Sciatic nerve (tissue), 2 donors: ENCODE measurements at regions not wholly inside any gene's neighbourhood (a gene's known extent, or its start where the extent isn't known, plus 50 kb on each side); places are given as distances from the start of the nearest gene placed in this dataset.

Experiments used
- ATAC-seq: fragments of 200-7000 bp; cut with Tn5 transposase; one replicate; pipeline ENCODE4 v1.9.1; 2020; ENCODE audit warnings: mild to moderate bottlenecking, moderate library complexity
- DNase-seq: peaks from one replicate; pipeline ENCODE4 v3.0.0-alpha.2; 2020; ENCODE audit warnings: low spot score
- intact Hi-C: fragments of 100-400 bp; cut with DNase I; formaldehyde crosslinking; loops from one replicate; pipeline ENCODE4 v1.14.2; 2022
- donor health status: DM: no; HTN: no; CAD: no.
- donor health status: DM: no; HTN: no; CAD: no.

- ATAC-seq, result no peak
- no peak for DNase-seq
- intact Hi-C loops, result no loop called here
Observed at GRCh38 chr2:15840969-15841368, 99.4 kb upstream of the MYCN start.

GRCh38 chr2:15841776-15842560, 98.4 kb upstream of the MYCN start:
- intact Hi-C loops, result no loop called here
- DNase-seq (no peak), ATAC-seq (no peak)

DNA sequence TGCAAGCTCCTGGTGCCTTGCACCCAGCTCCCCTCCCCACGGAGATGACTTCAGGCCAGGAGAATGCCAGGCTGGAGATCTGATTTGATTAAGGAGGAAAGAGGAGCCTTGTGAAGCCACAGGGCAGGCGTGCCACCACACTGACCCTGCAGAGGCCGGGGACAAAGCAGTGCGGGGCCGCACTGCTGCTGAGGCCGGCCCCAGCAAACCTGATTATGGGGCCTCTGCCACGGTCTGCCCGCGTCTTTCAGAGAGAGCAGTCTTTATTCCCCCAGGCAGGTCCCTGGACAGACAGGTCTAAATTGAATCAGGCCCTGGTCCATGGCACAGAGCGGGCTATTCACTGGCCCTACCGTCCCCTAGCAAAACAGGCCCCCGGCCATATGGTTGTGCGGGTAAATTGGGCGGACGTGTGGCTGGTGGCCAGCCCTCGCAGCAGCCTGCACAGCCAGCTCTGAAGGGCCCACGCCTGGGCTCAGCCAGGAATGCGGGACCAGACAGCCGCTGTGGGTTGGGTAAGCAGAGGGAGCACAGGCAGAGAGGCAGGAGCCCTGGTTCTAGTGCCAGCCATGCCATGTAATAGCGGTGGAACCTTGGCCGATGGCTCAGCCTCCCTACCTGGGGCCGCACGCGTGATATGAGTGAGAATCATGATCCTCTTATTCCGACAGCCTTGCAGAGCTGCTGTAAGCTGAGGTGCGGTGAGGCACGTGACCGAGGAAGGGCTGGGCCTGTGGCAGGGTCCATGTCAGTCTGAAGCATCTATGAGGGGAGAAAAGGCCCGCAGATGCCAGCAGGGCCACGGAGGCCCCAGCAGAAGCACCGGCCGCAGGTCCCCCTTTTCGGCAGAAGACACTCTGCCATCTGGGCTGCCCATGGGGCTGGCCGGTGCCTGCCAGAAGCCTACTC, 97.3 kb upstream of the MYCN start:
- ATAC-seq (peak; percentile 38), DNase-seq (no peak)
- intact Hi-C loops, result no loop called here

GRCh38 chr2:15844211-15844801, 96.0 kb upstream of the MYCN start:
- intact Hi-C loops, result no loop called here
- DNase-seq (no peak), ATAC-seq (no peak)

- ATAC-seq (no peak), DNase-seq (no peak)
- intact Hi-C loops, result no loop called here
Observed at GRCh38 chr2:15845294-15845693, 95.1 kb upstream of the MYCN start.

DNA sequence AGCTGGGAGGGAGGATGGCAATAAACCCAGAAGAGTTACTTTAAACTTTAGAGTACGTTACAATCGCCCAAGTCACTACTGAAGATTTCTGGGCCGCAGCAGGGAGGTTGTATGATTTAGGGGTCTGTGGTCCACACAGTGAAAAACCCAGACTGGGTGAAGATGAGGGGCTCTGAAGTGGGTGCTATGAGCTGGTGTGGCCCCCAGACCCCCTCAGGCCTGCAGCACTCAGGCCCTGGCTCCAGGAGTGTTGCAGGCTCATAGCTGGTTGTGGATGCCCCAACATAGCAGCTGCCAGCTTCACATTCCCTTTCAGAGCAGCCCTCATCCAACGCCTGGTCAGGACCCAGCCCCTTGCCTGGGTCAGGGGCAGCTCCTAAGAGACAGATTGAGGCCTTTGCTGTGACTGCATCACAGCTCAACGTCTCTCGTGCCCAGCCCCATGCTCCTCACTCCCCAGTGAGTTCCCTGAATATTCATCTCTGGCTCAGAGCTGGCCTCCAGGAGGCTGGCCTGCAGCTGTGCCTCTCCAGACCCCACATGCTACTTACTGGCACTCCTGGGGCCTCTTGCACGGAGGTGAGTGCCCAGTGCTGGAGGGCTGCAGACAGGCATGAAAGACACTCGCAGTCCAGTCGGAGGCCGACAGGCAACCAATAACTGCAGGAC, 94.5 kb upstream of the MYCN start:
- ATAC-seq (no peak), DNase-seq (no peak)
- intact Hi-C loops, result no loop called here

GRCh38 chr2:15846626-15847025, 93.7 kb upstream of the MYCN start:
- intact Hi-C loops, result no loop called here
- no peak for ATAC-seq
- DNase-seq, result no peak

DNA sequence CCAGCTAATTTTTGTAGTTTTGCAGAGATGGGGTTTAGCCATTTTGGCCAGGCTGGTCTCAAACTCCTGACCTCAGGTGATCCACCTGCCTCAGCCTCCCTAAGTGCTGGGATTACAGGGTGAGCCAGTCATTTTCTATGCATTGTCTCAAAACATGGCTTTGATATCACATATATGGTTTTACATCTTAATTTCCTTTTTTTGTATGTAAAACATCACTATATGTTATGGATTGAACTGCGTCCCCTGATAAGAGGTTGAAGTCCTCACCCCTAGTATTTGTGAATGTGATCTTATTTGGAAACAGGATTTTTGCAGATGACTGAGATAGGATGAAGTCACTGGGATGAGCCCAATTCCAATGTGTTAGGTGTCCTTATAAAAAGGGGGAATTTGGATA, 89.8 kb upstream of the MYCN start:
- no peak for DNase-seq
- intact Hi-C loops, result no loop called here
- ATAC-seq, result no peak

DNA sequence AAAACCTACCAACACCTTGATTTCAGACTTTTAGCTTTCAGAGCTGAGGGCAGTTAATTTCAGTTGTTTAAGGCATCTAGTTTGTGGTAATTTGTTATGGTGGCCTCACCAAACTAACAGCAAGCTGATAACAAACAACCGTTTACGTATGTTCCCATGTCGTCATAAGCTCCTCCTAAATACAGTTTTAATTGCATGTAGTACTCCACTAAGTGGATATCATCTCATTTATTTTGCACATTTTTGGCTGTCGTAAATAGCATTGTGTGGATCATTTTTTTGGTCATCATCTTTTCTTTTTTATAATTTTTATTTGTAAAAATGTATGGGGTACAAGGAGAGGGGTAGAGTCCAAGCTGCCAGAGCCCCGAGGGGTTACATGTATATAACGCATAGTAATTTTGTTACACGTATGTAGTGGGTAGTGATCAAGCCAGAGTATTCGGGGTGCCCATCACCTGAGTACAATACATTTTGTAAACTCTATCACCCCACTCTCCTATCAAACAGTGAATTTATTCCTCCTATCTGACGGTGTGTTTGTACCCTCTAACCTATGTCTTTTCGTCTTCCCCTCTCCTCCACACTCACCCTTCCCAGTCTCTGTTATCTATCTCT, 89.2 kb upstream of the MYCN start:
- no peak for DNase-seq
- intact Hi-C loops, result no loop called here
- no peak for ATAC-seq

DNA sequence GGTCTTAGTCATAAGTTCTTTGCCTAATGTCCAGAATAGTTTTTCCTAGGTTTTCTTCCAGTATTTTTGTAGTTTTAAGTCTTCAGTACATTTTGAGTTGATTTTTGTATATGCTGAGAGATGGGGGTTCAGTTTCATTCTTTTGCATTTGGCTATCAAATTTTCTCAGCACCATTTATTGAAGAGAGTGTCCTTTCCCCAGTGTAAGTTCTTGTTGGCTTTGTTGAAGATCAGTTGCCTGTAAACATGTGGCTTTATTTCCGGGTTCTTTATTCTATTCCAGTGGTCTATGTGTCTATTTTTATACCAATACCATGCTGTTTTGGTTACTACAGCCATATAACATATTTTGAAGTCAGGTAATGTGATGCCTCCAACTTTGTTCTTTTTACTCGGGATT, 87.5 kb upstream of the MYCN start:
- ATAC-seq, result no peak
- intact Hi-C loops, result no loop called here
- DNase-seq, result no peak

GRCh38 chr2:15853903-15854302, 86.4 kb upstream of the MYCN start:
- intact Hi-C loops, result no loop called here
- ATAC-seq, result no peak
- DNase-seq, result no peak

DNA sequence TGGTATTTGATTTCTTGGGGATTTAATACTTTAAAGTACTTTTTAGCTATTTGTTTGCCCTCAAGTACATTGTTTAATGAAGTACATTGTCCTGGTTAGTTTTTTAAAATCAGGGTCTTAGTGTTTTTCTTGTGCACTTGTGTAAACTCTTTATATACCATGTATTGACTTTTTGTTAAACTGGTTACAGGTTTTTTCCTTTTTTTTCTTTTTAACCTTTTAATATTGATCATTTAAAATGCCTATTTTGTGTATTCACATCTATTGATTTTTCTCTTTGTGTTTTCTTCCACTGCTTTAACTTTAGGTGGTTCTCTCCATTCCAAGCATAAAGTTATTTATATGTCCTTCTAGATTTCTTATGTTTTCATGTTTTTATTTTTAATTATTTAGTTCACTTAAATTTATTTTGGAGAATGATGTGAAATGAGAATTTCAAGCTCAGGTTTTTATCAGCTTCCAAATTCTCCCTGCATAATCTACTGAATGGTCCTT, 84.5 kb upstream of the MYCN start:
- DNase-seq, result no peak
- no peak for ATAC-seq
- intact Hi-C loops, result no loop called here

DNA sequence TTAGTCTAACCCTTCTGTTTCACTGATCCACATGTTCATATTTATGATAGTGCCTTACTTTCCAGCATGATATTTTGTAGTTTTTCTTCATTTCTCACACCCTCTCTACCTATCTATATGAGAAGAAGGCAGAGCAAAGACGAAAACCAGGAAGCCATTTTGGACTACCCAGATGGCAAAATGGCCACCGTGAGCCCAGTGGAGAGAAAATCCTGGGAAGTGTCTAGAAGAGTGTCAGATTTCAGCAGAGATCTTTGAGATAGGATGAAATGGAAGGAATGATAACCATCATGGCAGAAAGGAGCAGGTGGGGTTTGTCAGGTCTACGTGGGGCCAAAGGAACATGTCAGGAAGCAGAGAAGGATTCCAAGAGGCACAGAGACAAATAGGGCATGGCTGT, 84.0 kb upstream of the MYCN start:
- no peak for ATAC-seq
- intact Hi-C loops, result no loop called here
- no peak for DNase-seq

- intact Hi-C loops, result no loop called here
- no peak for ATAC-seq
- DNase-seq, result no peak
Observed at GRCh38 chr2:15858466-15858865, 81.9 kb upstream of the MYCN start.

DNA sequence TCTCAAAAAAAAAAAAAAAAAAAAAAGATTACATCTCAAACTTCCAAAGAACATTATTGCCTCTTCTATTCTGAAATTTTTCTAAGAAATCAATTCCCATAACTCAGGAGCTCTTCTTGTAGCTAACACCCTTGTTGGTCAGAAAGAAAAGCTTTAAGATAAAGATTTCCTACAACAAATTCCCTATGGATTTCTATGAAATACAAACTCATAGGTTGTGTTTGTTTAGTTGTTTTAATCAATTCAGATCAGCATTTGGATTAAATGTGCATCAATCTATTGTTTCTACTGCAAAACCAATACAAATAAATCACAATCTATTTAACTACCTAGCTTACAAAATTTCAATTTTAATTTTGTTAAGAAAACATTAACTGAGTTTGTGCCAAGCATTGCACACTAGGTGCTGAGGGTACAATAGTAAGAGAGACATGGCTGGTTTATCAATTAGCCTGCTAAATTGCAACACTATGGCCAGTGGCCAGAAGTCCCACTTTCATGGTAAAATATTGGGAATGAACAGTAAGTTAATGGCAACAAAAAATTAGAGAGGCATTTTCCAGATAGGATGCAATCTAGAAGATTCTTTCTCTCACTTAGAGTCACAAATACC, 80.2 kb upstream of the MYCN start:
- DNase-seq (no peak), ATAC-seq (no peak)
- intact Hi-C loops, result no loop called here

GRCh38 chr2:15860760-15861159, 79.6 kb upstream of the MYCN start:
- ATAC-seq (no peak), DNase-seq (no peak)
- intact Hi-C loops, result no loop called here

GRCh38 chr2:15861172-15861822, 79.1 kb upstream of the MYCN start:
- intact Hi-C loops, result no loop called here
- ATAC-seq (no peak), DNase-seq (no peak)

- no peak for ATAC-seq
Observed at GRCh38 chr2:15861898-15862297, 78.5 kb upstream of the MYCN start.

More at GRCh38 chr2:15861898-15862297, 78.5 kb upstream of the MYCN start:
- DNase-seq, result no peak
- intact Hi-C loops, result no loop called here
